H9 (cell line): ENCODE measurements at regions not wholly inside any gene's neighbourhood (a gene's known extent, or its start where the extent isn't known, plus 50 kb on each side); places are given as distances from the start of the nearest gene placed in this dataset.

Experiments used
- DNase-seq: peaks from one replicate; pipeline ENCODE4 v3.0.0-alpha.2; 2017
- H2AFZ ChIP-seq: one replicate; pipeline ENCODE4 v1.6.1; 2013; ENCODE audit warnings: mild to moderate bottlenecking, low read length, control low read depth, moderate library complexity
- H2AK5ac ChIP-seq: 2 replicates; pipeline ENCODE4 v1.6.1; 2013; ENCODE audit warnings: low read length, control low read depth, mixed read lengths; ENCODE audit not compliant: insufficient read length
- H2BK120ac ChIP-seq: one replicate; pipeline ENCODE4 v1.6.1; 2013; ENCODE audit warnings: low read depth, mild to moderate bottlenecking, low read length, control low read depth, inconsistent platforms; ENCODE audit not compliant: poor library complexity, severe bottlenecking
- H2BK12ac ChIP-seq: 2 replicates; pipeline ENCODE4 v1.6.1; 2013; ENCODE audit warnings: low read length, control low read depth, mixed read lengths, low read depth; ENCODE audit not compliant: insufficient read length
- H2BK15ac ChIP-seq: 2 replicates; pipeline ENCODE4 v1.6.1; 2013; ENCODE audit warnings: low read depth, low read length, control low read depth
- H2BK20ac ChIP-seq: one replicate; pipeline ENCODE4 v1.6.1; 2013; ENCODE audit warnings: low read depth, mild to moderate bottlenecking, low read length, control low read depth, inconsistent platforms; ENCODE audit not compliant: poor library complexity, severe bottlenecking
- H2BK5ac ChIP-seq: 2 replicates; pipeline ENCODE4 v1.6.1; 2013; ENCODE audit warnings: low read length, control low read depth, mixed read lengths; ENCODE audit not compliant: insufficient read length
- H3K14ac ChIP-seq: 2 replicates; pipeline ENCODE4 v1.6.1; 2013; ENCODE audit warnings: low read length, control low read depth; ENCODE audit not compliant: insufficient read depth
- H3K18ac ChIP-seq: 2 replicates; pipeline ENCODE4 v1.6.1; 2013; ENCODE audit warnings: low read depth, mild to moderate bottlenecking, mixed read lengths, low read length, control low read depth; ENCODE audit not compliant: insufficient read length
- H3K23ac ChIP-seq: 2 replicates; pipeline ENCODE4 v1.6.1; 2013; ENCODE audit warnings: low read length, control low read depth, mixed read lengths, low read depth; ENCODE audit not compliant: insufficient read length
- H3K23me2 ChIP-seq: 2 replicates; pipeline ENCODE4 v1.6.1; 2013; ENCODE audit warnings: low read depth, mild to moderate bottlenecking, mixed read lengths, low read length, control low read depth; ENCODE audit not compliant: insufficient read length, poor library complexity, severe bottlenecking
- H3K27ac ChIP-seq: 2 replicates; pipeline ENCODE4 v1.5.1; 2013; ENCODE audit warnings: low read length, control low read depth, mixed read lengths, low read depth; ENCODE audit not compliant: insufficient read length
- H3K27me3 ChIP-seq: 2 replicates; pipeline ENCODE4 v1.6.1; 2013; ENCODE audit warnings: low read length, control low read depth, inconsistent platforms; ENCODE audit not compliant: insufficient read depth
- H3K4ac ChIP-seq: 2 replicates; pipeline ENCODE4 v1.6.1; 2013; ENCODE audit warnings: low read depth, mild to moderate bottlenecking, control low read depth, inconsistent platforms, low read length, moderate library complexity
- H3K4me1 ChIP-seq: 2 replicates; pipeline ENCODE4 v1.6.1; 2013; ENCODE audit warnings: low read length, control low read depth, inconsistent platforms; ENCODE audit not compliant: insufficient read depth
- H3K4me2 ChIP-seq: 2 replicates; pipeline ENCODE4 v1.6.1; 2013; ENCODE audit warnings: low read length, control low read depth, mixed read lengths; ENCODE audit not compliant: insufficient read length, insufficient read depth
- H3K56ac ChIP-seq: 2 replicates; pipeline ENCODE4 v1.6.1; 2013; ENCODE audit warnings: low read depth, mild to moderate bottlenecking, mixed read lengths, low read length, control low read depth; ENCODE audit not compliant: insufficient read length
- H3K79me1 ChIP-seq: 2 replicates; pipeline ENCODE4 v1.6.1; 2013; ENCODE audit warnings: low read depth, mild to moderate bottlenecking, moderate library complexity, low read length, control low read depth, inconsistent platforms; ENCODE audit not compliant: insufficient read depth, poor library complexity, severe bottlenecking
- H3K79me2 ChIP-seq: 2 replicates; pipeline ENCODE4 v1.6.1; 2013; ENCODE audit warnings: low read length, control low read depth, inconsistent platforms; ENCODE audit not compliant: insufficient read depth
- H3K9ac ChIP-seq: 2 replicates; pipeline ENCODE4 v1.6.1; 2013; ENCODE audit warnings: low read length, control low read depth, mixed read lengths; ENCODE audit not compliant: insufficient read length; ENCODE audit errors: extremely low read depth
- H3K9me3 ChIP-seq: one replicate; pipeline ENCODE4 v1.6.1; 2013; ENCODE audit warnings: low read depth, low read length, inconsistent platforms; ENCODE audit not compliant: control insufficient read depth
- H3T11ph ChIP-seq: one replicate; pipeline ENCODE4 v1.6.1; 2013; ENCODE audit warnings: mild to moderate bottlenecking, low read length, control low read depth, inconsistent platforms
- H4K20me1 ChIP-seq: one replicate; pipeline ENCODE4 v1.6.1; 2013; ENCODE audit not compliant: control insufficient read depth, insufficient read length, insufficient read depth
- H4K5ac ChIP-seq: 2 replicates; pipeline ENCODE4 v1.6.1; 2013; ENCODE audit warnings: low read depth, mild to moderate bottlenecking, mixed read lengths, low read length, control low read depth; ENCODE audit not compliant: insufficient read length
- H4K8ac ChIP-seq: replicated peaks from 2 replicates; pipeline ENCODE4 v1.6.1; 2013; ENCODE audit warnings: low read length, control low read depth, mixed read lengths, low read depth; ENCODE audit not compliant: insufficient read length
- H4K91ac ChIP-seq: 2 replicates; pipeline ENCODE4 v1.6.1; 2013; ENCODE audit warnings: low read depth, mild to moderate bottlenecking, moderate library complexity, mixed read lengths, low read length, control low read depth; ENCODE audit not compliant: insufficient read length
- H3K27ac Mint-ChIP-seq, 3 experiments: 2 replicates in 2 of 3; 3 replicates in 1 of 3; pipeline ENCODE4 v1.8.0; 2020 to 2021; ENCODE audit warnings: mixed read lengths in 3 of 3, mild to moderate bottlenecking in 1 of 3, moderate library complexity in 1 of 3
- H3K27me3 Mint-ChIP-seq: 2 replicates; pipeline ENCODE4 v1.8.0; 2021; ENCODE audit warnings: low read depth, mild to moderate bottlenecking, moderate library complexity, mixed read lengths
- H3K36me3 Mint-ChIP-seq, 3 experiments: 2 replicates in 2 of 3; 3 replicates in 1 of 3; pipeline ENCODE4 v1.8.0; 2020 to 2021; ENCODE audit warnings: low read depth in 3 of 3, mixed read lengths in 3 of 3; ENCODE audit not compliant: insufficient read depth in 1 of 3
- H3K4me1 Mint-ChIP-seq, 2 experiments: 2 replicates each; pipeline ENCODE4 v1.8.0; 2020; ENCODE audit warnings: mixed read lengths in 2 of 2
- H3K4me3 Mint-ChIP-seq, 2 experiments: 2 replicates in 1 of 2; 3 replicates in 1 of 2; pipeline ENCODE4 v1.8.0; 2020 to 2021; ENCODE audit warnings: mild to moderate bottlenecking in 2 of 2, mixed read lengths in 2 of 2, moderate library complexity in 1 of 2
- H3K9me3 Mint-ChIP-seq, 2 experiments: 2 replicates in 1 of 2; 3 replicates in 1 of 2; pipeline ENCODE4 v1.8.0; 2020; ENCODE audit warnings: mild to moderate bottlenecking in 2 of 2, mixed read lengths in 2 of 2, moderate library complexity in 1 of 2
- WGBS: extraction: QIAGEN DNeasy Blood & Tissue Kit; methylation state at CpG from one replicate; pipeline ENCODE4 v1.1.7; 2013; ENCODE audit warnings: missing lambda C conversion rate, low lambda C conversion rate, mixed read lengths; ENCODE audit not compliant: insufficient read length; ENCODE audit errors: extremely low coverage; 5-methylcytosine and 5-hydroxymethylcytosine counted together
- TF ChIP-seq, protein P1 (sequence below): fragments of 200-600 bp; sonication (generic); conservative IDR thresholded peaks from 3 replicates; pipeline ENCODE4 v1.8.0; 2021; ENCODE audit warnings: antibody characterized with exemption, mild to moderate bottlenecking

DNA sequence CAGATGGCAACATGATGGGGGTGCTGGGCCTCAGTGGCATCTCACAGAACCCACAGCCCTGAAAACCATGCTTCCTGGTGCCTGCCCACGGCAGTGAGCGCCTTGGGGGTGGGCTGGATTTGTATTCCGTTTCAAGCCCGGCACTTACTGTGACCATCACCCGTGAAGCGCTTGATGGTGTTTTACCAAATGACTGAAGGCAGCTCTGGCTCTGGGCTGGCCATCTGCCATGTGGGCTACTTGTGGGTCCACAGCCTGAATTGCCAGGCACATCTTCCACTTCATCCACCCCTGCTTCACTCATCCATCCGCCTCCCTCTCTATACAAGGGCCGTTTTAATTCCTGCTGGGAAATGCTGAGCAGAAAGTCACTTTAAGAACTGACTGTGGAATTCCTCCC is 250.9 kb upstream of the GMDS start:
- Histone ChIP-seq H3K4me1 (no peaks in the 10 kb centered on the region), H4K5ac (no peak overlapping the region), H3K27ac (no peak overlapping the region), H3K56ac (no peak overlapping the region), H2BK12ac (no peak overlapping the region), H2BK5ac (no peak overlapping the region), H3K14ac (no peak overlapping the region), H3T11ph (no peak overlapping the region), H3K4ac (no peak overlapping the region), H2BK20ac (no peak overlapping the region), H2AFZ (no peak overlapping the region), H2AK5ac (no peak overlapping the region), H3K23ac (no peak overlapping the region), H3K4me2 (no peak overlapping the region), H4K20me1 (no peaks in the 10 kb centered on the region), H3K27me3 (no peaks in the 10 kb centered on the region), H3K9ac (no peak overlapping the region), H3K18ac (no peak overlapping the region), H3K9me3 (no peaks in the 10 kb centered on the region), H2BK15ac (no peak overlapping the region), H4K91ac (no peak overlapping the region), H4K8ac (no peak overlapping the region), H3K79me1 (no peaks in the 10 kb centered on the region), H3K79me2 (no peaks in the 10 kb centered on the region), H2BK120ac (no peak overlapping the region), H3K23me2 (no peaks in the 10 kb centered on the region)
- no peaks in the 10 kb centered on the region for H3K4me1 Mint-ChIP-seq
- WGBS, result no CpG with 5 or more reads among the region's 8 CpGs
- no peaks in the 10 kb centered on the region; the same call in 1 of the 2 replicates for H3K27me3 Mint-ChIP-seq
- DNase-seq, result no peak
- no peaks in the 10 kb centered on the region for H3K36me3 Mint-ChIP-seq
- no peak overlapping the region for H3K27ac Mint-ChIP-seq
- no peak overlapping the region for H3K4me3 Mint-ChIP-seq
- TF ChIP-seq, protein P1, sequence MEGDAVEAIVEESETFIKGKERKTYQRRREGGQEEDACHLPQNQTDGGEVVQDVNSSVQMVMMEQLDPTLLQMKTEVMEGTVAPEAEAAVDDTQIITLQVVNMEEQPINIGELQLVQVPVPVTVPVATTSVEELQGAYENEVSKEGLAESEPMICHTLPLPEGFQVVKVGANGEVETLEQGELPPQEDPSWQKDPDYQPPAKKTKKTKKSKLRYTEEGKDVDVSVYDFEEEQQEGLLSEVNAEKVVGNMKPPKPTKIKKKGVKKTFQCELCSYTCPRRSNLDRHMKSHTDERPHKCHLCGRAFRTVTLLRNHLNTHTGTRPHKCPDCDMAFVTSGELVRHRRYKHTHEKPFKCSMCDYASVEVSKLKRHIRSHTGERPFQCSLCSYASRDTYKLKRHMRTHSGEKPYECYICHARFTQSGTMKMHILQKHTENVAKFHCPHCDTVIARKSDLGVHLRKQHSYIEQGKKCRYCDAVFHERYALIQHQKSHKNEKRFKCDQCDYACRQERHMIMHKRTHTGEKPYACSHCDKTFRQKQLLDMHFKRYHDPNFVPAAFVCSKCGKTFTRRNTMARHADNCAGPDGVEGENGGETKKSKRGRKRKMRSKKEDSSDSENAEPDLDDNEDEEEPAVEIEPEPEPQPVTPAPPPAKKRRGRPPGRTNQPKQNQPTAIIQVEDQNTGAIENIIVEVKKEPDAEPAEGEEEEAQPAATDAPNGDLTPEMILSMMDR, result no peak
- H3K9me3 Mint-ChIP-seq, result no peaks in the 10 kb centered on the region; a peak in 2 of 5 replicates
